Endothelial cell (in vitro differentiated cells): ENCODE measurements at regions not wholly inside any gene's neighbourhood (a gene's known extent, or its start where the extent isn't known, plus 50 kb on each side); places are given as distances from the start of the nearest gene placed in this dataset.

Source experiments
- DNase-seq: peaks from one replicate; pipeline ENCODE4 v3.0.0; 2021; ENCODE audit warnings: low spot score
- H3K27ac Mint-ChIP-seq: one replicate; pipeline ENCODE4 v1.8.0; 2021; ENCODE audit warnings: mixed read lengths, inconsistent platforms; ENCODE audit not compliant: unreplicated experiment
- H3K27me3 Mint-ChIP-seq: one replicate; pipeline ENCODE4 v1.8.0; 2021; ENCODE audit warnings: mild to moderate bottlenecking, moderate library complexity, mixed read lengths, inconsistent platforms; ENCODE audit not compliant: unreplicated experiment
- H3K36me3 Mint-ChIP-seq: one replicate; pipeline ENCODE4 v1.8.0; 2021; ENCODE audit warnings: mild to moderate bottlenecking, low read depth, mixed read lengths, inconsistent platforms; ENCODE audit not compliant: unreplicated experiment
- H3K4me1 Mint-ChIP-seq: one replicate; pipeline ENCODE4 v1.8.0; 2021; ENCODE audit warnings: mild to moderate bottlenecking, mixed read lengths, inconsistent platforms; ENCODE audit not compliant: unreplicated experiment
- H3K4me3 Mint-ChIP-seq: one replicate; pipeline ENCODE4 v1.8.0; 2021; ENCODE audit warnings: mild to moderate bottlenecking, mixed read lengths, inconsistent platforms; ENCODE audit not compliant: unreplicated experiment
- H3K9me3 Mint-ChIP-seq: one replicate; pipeline ENCODE4 v1.8.0; 2021; ENCODE audit warnings: mixed read lengths, inconsistent platforms; ENCODE audit not compliant: unreplicated experiment
- TF ChIP-seq, protein P1 (sequence below): fragments of 200-600 bp; sonication (generic); IDR thresholded peaks from one replicate; pipeline ENCODE4 v1.5.0; 2021; ENCODE audit warnings: antibody characterized with exemption; ENCODE audit not compliant: unreplicated experiment

DNA sequence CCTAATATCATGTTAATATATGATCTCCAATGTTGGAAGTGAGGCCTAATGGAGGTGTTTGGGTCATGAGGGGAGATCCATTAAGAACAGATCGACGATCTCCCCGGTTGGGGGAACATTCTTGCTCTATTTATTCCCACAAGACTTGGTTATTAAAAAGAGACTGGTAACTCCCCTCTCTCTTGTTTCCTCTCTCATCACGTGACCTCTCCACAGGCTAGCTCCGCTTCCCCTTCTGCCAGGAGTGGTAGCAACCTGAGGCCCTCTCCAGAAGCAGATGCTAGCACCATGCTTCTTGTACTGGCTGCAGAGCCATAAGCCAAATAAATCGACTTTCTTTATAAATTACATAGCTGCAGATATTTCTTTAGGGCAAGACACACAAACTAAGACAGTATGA, 794.4 kb downstream of the MTRR start:
- no peaks in the 10 kb centered on the region for H3K4me1 Mint-ChIP-seq
- no peaks in the 10 kb centered on the region for H3K27me3 Mint-ChIP-seq
- no peak for DNase-seq
- no peak overlapping the region for H3K27ac Mint-ChIP-seq
- TF ChIP-seq, protein P1, sequence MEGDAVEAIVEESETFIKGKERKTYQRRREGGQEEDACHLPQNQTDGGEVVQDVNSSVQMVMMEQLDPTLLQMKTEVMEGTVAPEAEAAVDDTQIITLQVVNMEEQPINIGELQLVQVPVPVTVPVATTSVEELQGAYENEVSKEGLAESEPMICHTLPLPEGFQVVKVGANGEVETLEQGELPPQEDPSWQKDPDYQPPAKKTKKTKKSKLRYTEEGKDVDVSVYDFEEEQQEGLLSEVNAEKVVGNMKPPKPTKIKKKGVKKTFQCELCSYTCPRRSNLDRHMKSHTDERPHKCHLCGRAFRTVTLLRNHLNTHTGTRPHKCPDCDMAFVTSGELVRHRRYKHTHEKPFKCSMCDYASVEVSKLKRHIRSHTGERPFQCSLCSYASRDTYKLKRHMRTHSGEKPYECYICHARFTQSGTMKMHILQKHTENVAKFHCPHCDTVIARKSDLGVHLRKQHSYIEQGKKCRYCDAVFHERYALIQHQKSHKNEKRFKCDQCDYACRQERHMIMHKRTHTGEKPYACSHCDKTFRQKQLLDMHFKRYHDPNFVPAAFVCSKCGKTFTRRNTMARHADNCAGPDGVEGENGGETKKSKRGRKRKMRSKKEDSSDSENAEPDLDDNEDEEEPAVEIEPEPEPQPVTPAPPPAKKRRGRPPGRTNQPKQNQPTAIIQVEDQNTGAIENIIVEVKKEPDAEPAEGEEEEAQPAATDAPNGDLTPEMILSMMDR, result no peak
- no peaks in the 10 kb centered on the region for H3K9me3 Mint-ChIP-seq
- no peaks in the 10 kb centered on the region for H3K36me3 Mint-ChIP-seq
- H3K4me3 Mint-ChIP-seq, result no peak overlapping the region

DNA sequence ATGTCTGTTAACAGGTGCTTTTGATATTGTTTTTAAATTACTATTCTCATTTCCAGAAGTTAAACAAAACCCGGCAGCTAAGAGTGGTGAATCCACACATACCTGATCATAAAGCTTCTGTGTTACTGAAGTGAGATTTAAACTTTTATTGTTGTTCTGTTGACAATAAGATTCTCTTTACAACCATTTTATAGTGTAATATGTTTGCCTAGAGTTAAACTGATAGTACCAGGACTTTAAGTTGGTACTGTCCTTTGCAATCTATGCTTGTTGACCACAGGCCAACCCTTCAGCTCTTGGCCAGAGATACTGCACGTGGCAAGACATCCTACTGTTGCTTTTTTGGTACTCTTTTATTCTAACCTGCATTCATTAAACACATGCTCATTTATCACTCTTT, 806.2 kb downstream of the MTRR start:
- Mint-ChIP-seq H3K27ac (no peak overlapping the region), H3K27me3 (no peaks in the 10 kb centered on the region), H3K4me3 (no peak overlapping the region), H3K9me3 (no peaks in the 10 kb centered on the region), H3K4me1 (no peaks in the 10 kb centered on the region), H3K36me3 (no peaks in the 10 kb centered on the region)
- TF ChIP-seq, protein P1, result no peak
- DNase-seq, result no peak

DNA sequence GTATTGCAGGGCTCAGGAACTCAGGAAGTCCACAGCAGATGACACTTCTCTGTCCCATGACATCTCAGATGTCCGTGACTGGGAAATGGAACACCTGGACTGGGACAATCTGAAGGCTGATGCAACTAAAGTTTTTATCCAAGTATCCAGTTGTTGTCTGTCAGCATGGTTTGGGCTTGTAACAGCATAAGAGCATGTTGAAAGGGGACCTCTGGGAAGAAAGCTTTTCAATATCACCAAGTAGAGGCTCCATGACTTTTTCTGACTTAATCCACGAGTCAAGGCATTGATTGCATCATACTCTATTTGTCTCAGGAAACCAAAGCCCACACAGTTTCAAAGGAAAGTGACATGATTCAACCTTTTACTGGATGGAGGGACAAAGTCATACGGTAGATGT, 807.7 kb downstream of the MTRR start:
- H3K4me3 Mint-ChIP-seq, result no peak overlapping the region
- no peak overlapping the region for H3K27ac Mint-ChIP-seq
- no peaks in the 10 kb centered on the region for H3K36me3 Mint-ChIP-seq
- H3K9me3 Mint-ChIP-seq, result no peaks in the 10 kb centered on the region
- H3K4me1 Mint-ChIP-seq, result no peaks in the 10 kb centered on the region
- no peaks in the 10 kb centered on the region for H3K27me3 Mint-ChIP-seq
- DNase-seq, result no peak
- TF ChIP-seq, protein P1, result no peak

DNA sequence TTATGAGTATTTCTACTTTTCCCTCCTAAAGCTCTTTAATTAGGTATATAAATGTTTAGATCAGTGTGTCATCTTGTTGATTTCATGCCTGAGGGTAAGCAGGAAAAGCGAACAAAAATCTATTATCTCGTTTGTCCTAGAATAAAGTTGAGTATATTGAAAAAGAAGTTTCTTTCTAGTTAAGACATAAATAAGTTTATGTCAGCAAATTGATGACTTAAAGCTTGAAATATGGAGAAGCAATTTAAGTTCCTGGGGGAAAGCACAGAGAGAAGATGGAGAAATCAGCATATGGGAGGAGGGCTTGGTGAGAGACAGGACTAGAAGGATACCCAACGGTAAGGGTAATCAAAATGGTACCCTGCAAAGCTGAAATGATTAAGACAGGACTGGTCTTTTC, 813.4 kb downstream of the MTRR start:
- H3K27me3 Mint-ChIP-seq, result no peaks in the 10 kb centered on the region
- H3K36me3 Mint-ChIP-seq, result no peaks in the 10 kb centered on the region
- TF ChIP-seq, protein P1, result no peak
- H3K9me3 Mint-ChIP-seq, result no peaks in the 10 kb centered on the region
- H3K27ac Mint-ChIP-seq, result no peak overlapping the region
- H3K4me1 Mint-ChIP-seq, result no peaks in the 10 kb centered on the region
- H3K4me3 Mint-ChIP-seq, result no peak overlapping the region
- DNase-seq, result no peak

DNA sequence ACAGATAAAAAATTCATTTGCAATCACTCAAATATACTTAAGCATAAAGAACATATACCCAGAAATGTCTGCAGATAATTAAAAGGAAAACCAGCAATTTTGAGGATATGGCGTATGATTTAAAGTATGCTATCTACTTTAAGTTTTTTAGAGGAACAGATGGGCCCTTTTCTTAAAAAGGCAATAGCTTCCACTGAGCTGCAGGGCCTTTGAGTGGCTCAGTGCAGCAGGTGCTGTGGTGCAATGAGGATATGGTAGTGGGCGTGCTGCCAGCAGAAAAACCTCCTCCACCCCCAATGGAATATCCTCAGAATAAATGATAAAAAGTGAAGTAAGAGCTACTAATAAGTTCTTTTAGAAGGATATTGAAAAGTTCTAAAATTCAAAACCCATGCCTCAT, 814.5 kb downstream of the MTRR start:
- TF ChIP-seq, protein P1, result no peak
- no peaks in the 10 kb centered on the region for H3K9me3 Mint-ChIP-seq
- no peak for DNase-seq
- H3K4me1 Mint-ChIP-seq, result no peaks in the 10 kb centered on the region
- no peak overlapping the region for H3K4me3 Mint-ChIP-seq
- H3K27me3 Mint-ChIP-seq, result no peaks in the 10 kb centered on the region
- no peak overlapping the region for H3K27ac Mint-ChIP-seq
- H3K36me3 Mint-ChIP-seq, result no peaks in the 10 kb centered on the region
